H9 (cell line): ENCODE measurements at regions not wholly inside any gene's neighbourhood (a gene's known extent, or its start where the extent isn't known, plus 50 kb on each side); places are given as distances from the start of the nearest gene placed in this dataset.

Experiments
- DNase-seq: peaks from one replicate; pipeline ENCODE4 v3.0.0-alpha.2; 2017
- H2AFZ ChIP-seq: one replicate; pipeline ENCODE4 v1.6.1; 2013; ENCODE audit warnings: mild to moderate bottlenecking, low read length, control low read depth, moderate library complexity
- H2AK5ac ChIP-seq: 2 replicates; pipeline ENCODE4 v1.6.1; 2013; ENCODE audit warnings: low read length, control low read depth, mixed read lengths; ENCODE audit not compliant: insufficient read length
- H2BK120ac ChIP-seq: one replicate; pipeline ENCODE4 v1.6.1; 2013; ENCODE audit warnings: low read depth, mild to moderate bottlenecking, low read length, control low read depth, inconsistent platforms; ENCODE audit not compliant: poor library complexity, severe bottlenecking
- H2BK12ac ChIP-seq: 2 replicates; pipeline ENCODE4 v1.6.1; 2013; ENCODE audit warnings: low read length, control low read depth, mixed read lengths, low read depth; ENCODE audit not compliant: insufficient read length
- H2BK15ac ChIP-seq: 2 replicates; pipeline ENCODE4 v1.6.1; 2013; ENCODE audit warnings: low read depth, low read length, control low read depth
- H2BK20ac ChIP-seq: one replicate; pipeline ENCODE4 v1.6.1; 2013; ENCODE audit warnings: low read depth, mild to moderate bottlenecking, low read length, control low read depth, inconsistent platforms; ENCODE audit not compliant: poor library complexity, severe bottlenecking
- H2BK5ac ChIP-seq: 2 replicates; pipeline ENCODE4 v1.6.1; 2013; ENCODE audit warnings: low read length, control low read depth, mixed read lengths; ENCODE audit not compliant: insufficient read length
- H3K14ac ChIP-seq: 2 replicates; pipeline ENCODE4 v1.6.1; 2013; ENCODE audit warnings: low read length, control low read depth; ENCODE audit not compliant: insufficient read depth
- H3K18ac ChIP-seq: 2 replicates; pipeline ENCODE4 v1.6.1; 2013; ENCODE audit warnings: low read depth, mild to moderate bottlenecking, mixed read lengths, low read length, control low read depth; ENCODE audit not compliant: insufficient read length
- H3K23ac ChIP-seq: 2 replicates; pipeline ENCODE4 v1.6.1; 2013; ENCODE audit warnings: low read length, control low read depth, mixed read lengths, low read depth; ENCODE audit not compliant: insufficient read length
- H3K23me2 ChIP-seq: 2 replicates; pipeline ENCODE4 v1.6.1; 2013; ENCODE audit warnings: low read depth, mild to moderate bottlenecking, mixed read lengths, low read length, control low read depth; ENCODE audit not compliant: insufficient read length, poor library complexity, severe bottlenecking
- H3K27ac ChIP-seq: 2 replicates; pipeline ENCODE4 v1.5.1; 2013; ENCODE audit warnings: low read length, control low read depth, mixed read lengths, low read depth; ENCODE audit not compliant: insufficient read length
- H3K27me3 ChIP-seq: 2 replicates; pipeline ENCODE4 v1.6.1; 2013; ENCODE audit warnings: low read length, control low read depth, inconsistent platforms; ENCODE audit not compliant: insufficient read depth
- H3K4ac ChIP-seq: 2 replicates; pipeline ENCODE4 v1.6.1; 2013; ENCODE audit warnings: low read depth, mild to moderate bottlenecking, control low read depth, inconsistent platforms, low read length, moderate library complexity
- H3K4me1 ChIP-seq: 2 replicates; pipeline ENCODE4 v1.6.1; 2013; ENCODE audit warnings: low read length, control low read depth, inconsistent platforms; ENCODE audit not compliant: insufficient read depth
- H3K4me2 ChIP-seq: 2 replicates; pipeline ENCODE4 v1.6.1; 2013; ENCODE audit warnings: low read length, control low read depth, mixed read lengths; ENCODE audit not compliant: insufficient read length, insufficient read depth
- H3K56ac ChIP-seq: 2 replicates; pipeline ENCODE4 v1.6.1; 2013; ENCODE audit warnings: low read depth, mild to moderate bottlenecking, mixed read lengths, low read length, control low read depth; ENCODE audit not compliant: insufficient read length
- H3K79me1 ChIP-seq: 2 replicates; pipeline ENCODE4 v1.6.1; 2013; ENCODE audit warnings: low read depth, mild to moderate bottlenecking, moderate library complexity, low read length, control low read depth, inconsistent platforms; ENCODE audit not compliant: insufficient read depth, poor library complexity, severe bottlenecking
- H3K79me2 ChIP-seq: 2 replicates; pipeline ENCODE4 v1.6.1; 2013; ENCODE audit warnings: low read length, control low read depth, inconsistent platforms; ENCODE audit not compliant: insufficient read depth
- H3K9ac ChIP-seq: 2 replicates; pipeline ENCODE4 v1.6.1; 2013; ENCODE audit warnings: low read length, control low read depth, mixed read lengths; ENCODE audit not compliant: insufficient read length; ENCODE audit errors: extremely low read depth
- H3K9me3 ChIP-seq: one replicate; pipeline ENCODE4 v1.6.1; 2013; ENCODE audit warnings: low read depth, low read length, inconsistent platforms; ENCODE audit not compliant: control insufficient read depth
- H3T11ph ChIP-seq: one replicate; pipeline ENCODE4 v1.6.1; 2013; ENCODE audit warnings: mild to moderate bottlenecking, low read length, control low read depth, inconsistent platforms
- H4K20me1 ChIP-seq: one replicate; pipeline ENCODE4 v1.6.1; 2013; ENCODE audit not compliant: control insufficient read depth, insufficient read length, insufficient read depth
- H4K5ac ChIP-seq: 2 replicates; pipeline ENCODE4 v1.6.1; 2013; ENCODE audit warnings: low read depth, mild to moderate bottlenecking, mixed read lengths, low read length, control low read depth; ENCODE audit not compliant: insufficient read length
- H4K8ac ChIP-seq: replicated peaks from 2 replicates; pipeline ENCODE4 v1.6.1; 2013; ENCODE audit warnings: low read length, control low read depth, mixed read lengths, low read depth; ENCODE audit not compliant: insufficient read length
- H4K91ac ChIP-seq: 2 replicates; pipeline ENCODE4 v1.6.1; 2013; ENCODE audit warnings: low read depth, mild to moderate bottlenecking, moderate library complexity, mixed read lengths, low read length, control low read depth; ENCODE audit not compliant: insufficient read length
- H3K27ac Mint-ChIP-seq, 3 experiments: 2 replicates in 2 of 3; 3 replicates in 1 of 3; pipeline ENCODE4 v1.8.0; 2020 to 2021; ENCODE audit warnings: mixed read lengths in 3 of 3, mild to moderate bottlenecking in 1 of 3, moderate library complexity in 1 of 3
- H3K27me3 Mint-ChIP-seq: 2 replicates; pipeline ENCODE4 v1.8.0; 2021; ENCODE audit warnings: low read depth, mild to moderate bottlenecking, moderate library complexity, mixed read lengths
- H3K36me3 Mint-ChIP-seq, 3 experiments: 2 replicates in 2 of 3; 3 replicates in 1 of 3; pipeline ENCODE4 v1.8.0; 2020 to 2021; ENCODE audit warnings: low read depth in 3 of 3, mixed read lengths in 3 of 3; ENCODE audit not compliant: insufficient read depth in 1 of 3
- H3K4me1 Mint-ChIP-seq, 2 experiments: 2 replicates each; pipeline ENCODE4 v1.8.0; 2020; ENCODE audit warnings: mixed read lengths in 2 of 2
- H3K4me3 Mint-ChIP-seq, 2 experiments: 2 replicates in 1 of 2; 3 replicates in 1 of 2; pipeline ENCODE4 v1.8.0; 2020 to 2021; ENCODE audit warnings: mild to moderate bottlenecking in 2 of 2, mixed read lengths in 2 of 2, moderate library complexity in 1 of 2
- H3K9me3 Mint-ChIP-seq, 2 experiments: 2 replicates in 1 of 2; 3 replicates in 1 of 2; pipeline ENCODE4 v1.8.0; 2020; ENCODE audit warnings: mild to moderate bottlenecking in 2 of 2, mixed read lengths in 2 of 2, moderate library complexity in 1 of 2
- WGBS: extraction: QIAGEN DNeasy Blood & Tissue Kit; methylation state at CpG from one replicate; pipeline ENCODE4 v1.1.7; 2013; ENCODE audit warnings: missing lambda C conversion rate, low lambda C conversion rate, mixed read lengths; ENCODE audit not compliant: insufficient read length; ENCODE audit errors: extremely low coverage; 5-methylcytosine and 5-hydroxymethylcytosine counted together
- TF ChIP-seq, protein P1 (sequence below): fragments of 200-600 bp; sonication (generic); conservative IDR thresholded peaks from 3 replicates; pipeline ENCODE4 v1.8.0; 2021; ENCODE audit warnings: antibody characterized with exemption, mild to moderate bottlenecking

DNA sequence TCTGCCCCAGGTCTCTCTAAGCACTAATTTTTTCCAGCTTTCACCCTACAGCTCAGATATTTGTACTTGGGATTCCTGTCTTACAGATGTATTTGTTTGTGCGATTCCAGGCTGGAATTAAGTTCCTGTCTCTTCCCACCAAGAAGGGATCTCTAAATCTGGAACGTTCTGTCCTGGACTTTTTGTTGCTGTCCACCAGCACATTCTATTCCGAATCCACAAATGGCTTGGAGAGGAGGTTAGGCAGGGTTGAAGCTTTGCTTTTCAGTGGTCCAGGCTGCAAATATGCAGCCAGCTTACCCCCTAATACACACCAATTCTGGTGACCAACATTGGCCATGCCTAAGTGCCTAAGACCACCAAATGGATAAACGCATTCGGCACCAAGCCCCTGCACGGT lies 315.0 kb downstream of the TNS1 start:
- Histone ChIP-seq H3K23ac (no peak overlapping the region), H3T11ph (no peak overlapping the region), H2BK12ac (no peak overlapping the region), H4K8ac (no peak overlapping the region), H2AK5ac (no peak overlapping the region), H4K5ac (no peak overlapping the region), H2BK120ac (no peak overlapping the region), H3K79me2 (no peaks in the 10 kb centered on the region), H3K56ac (no peak overlapping the region), H4K91ac (no peak overlapping the region), H3K23me2 (no peaks in the 10 kb centered on the region), H3K14ac (no peak overlapping the region), H2BK20ac (no peak overlapping the region), H3K4me2 (no peak overlapping the region), H3K4ac (no peak overlapping the region), H2BK5ac (no peak overlapping the region), H3K27me3 (no peaks in the 10 kb centered on the region), H3K9ac (no peak overlapping the region), H3K27ac (no peak overlapping the region), H2BK15ac (no peak overlapping the region), H3K79me1 (no peaks in the 10 kb centered on the region), H2AFZ (no peak overlapping the region), H3K9me3 (no peaks in the 10 kb centered on the region), H3K4me1 (no peaks in the 10 kb centered on the region), H3K18ac (no peak overlapping the region), H4K20me1 (no peaks in the 10 kb centered on the region)
- H3K4me3 Mint-ChIP-seq = no peak overlapping the region
- TF ChIP-seq, protein P1, sequence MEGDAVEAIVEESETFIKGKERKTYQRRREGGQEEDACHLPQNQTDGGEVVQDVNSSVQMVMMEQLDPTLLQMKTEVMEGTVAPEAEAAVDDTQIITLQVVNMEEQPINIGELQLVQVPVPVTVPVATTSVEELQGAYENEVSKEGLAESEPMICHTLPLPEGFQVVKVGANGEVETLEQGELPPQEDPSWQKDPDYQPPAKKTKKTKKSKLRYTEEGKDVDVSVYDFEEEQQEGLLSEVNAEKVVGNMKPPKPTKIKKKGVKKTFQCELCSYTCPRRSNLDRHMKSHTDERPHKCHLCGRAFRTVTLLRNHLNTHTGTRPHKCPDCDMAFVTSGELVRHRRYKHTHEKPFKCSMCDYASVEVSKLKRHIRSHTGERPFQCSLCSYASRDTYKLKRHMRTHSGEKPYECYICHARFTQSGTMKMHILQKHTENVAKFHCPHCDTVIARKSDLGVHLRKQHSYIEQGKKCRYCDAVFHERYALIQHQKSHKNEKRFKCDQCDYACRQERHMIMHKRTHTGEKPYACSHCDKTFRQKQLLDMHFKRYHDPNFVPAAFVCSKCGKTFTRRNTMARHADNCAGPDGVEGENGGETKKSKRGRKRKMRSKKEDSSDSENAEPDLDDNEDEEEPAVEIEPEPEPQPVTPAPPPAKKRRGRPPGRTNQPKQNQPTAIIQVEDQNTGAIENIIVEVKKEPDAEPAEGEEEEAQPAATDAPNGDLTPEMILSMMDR = no peak
- DNase-seq = no peak
- no peak overlapping the region for H3K27ac Mint-ChIP-seq
- peaks cover 49% of the 10 kb centered on the region for H3K27me3 Mint-ChIP-seq
- no CpG with 5 or more reads among the region's 6 CpGs for WGBS
- no peaks in the 10 kb centered on the region for H3K36me3 Mint-ChIP-seq
- H3K9me3 Mint-ChIP-seq = no peaks in the 10 kb centered on the region; a peak in 3 of 5 replicates
- H3K4me1 Mint-ChIP-seq = peaks cover 6 to 10% of the 10 kb centered on the region in 2 experiments
